GM19395 (cell line): ENCODE measurements at regions not wholly inside any gene's neighbourhood (a gene's known extent, or its start where the extent isn't known, plus 50 kb on each side); places are given as distances from the start of the nearest gene placed in this dataset.
A peak's percentile ranks its signal among the peaks of the same experiment; 100 is the strongest.
"Not testable (repeated sequence)": the region's sequence is repeated elsewhere in the genome, so short reads cannot be mapped to it uniquely, and the experiment has no call there.

Experiments used
- ATAC-seq: cut with Tn5 transposase; IDR thresholded peaks from one replicate; pipeline ENCODE4 v1.9.1; 2021; ENCODE audit warnings: mild to moderate bottlenecking, moderate library complexity; ENCODE audit not compliant: unreplicated experiment

- no peak for ATAC-seq
Observed at GRCh38 chr10:50997461-50997860, 76.8 kb upstream of the PRKG1 start.

DNA sequence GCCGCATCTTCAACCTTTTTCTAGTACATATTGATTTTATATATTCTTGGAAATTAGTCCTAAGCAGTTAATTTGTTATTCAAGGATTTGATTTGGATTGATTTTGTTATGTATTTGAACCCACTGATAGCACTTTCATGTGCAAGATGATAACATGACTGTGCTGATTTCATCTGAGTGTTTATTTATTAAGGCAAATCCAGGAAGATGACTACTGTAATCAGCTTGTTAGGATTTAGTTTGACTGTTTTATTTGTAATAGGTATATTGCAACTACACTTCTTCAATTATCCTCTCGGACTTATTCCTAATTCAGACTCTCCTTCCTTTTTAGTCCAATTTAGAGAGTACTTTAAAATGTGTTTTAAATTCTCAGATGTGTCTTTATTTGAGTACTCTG lies 75.1 kb upstream of the PRKG1 start:
- no peak for ATAC-seq

GRCh38 chr10:51000164-51000563 lies 74.1 kb upstream of the PRKG1 start:
- ATAC-seq: no peak

GRCh38 chr10:51000976-51001375 lies 73.3 kb upstream of the PRKG1 start:
- ATAC-seq: no peak

- no peak for ATAC-seq
Observed at GRCh38 chr10:51001587-51001986, 72.7 kb upstream of the PRKG1 start.

DNA sequence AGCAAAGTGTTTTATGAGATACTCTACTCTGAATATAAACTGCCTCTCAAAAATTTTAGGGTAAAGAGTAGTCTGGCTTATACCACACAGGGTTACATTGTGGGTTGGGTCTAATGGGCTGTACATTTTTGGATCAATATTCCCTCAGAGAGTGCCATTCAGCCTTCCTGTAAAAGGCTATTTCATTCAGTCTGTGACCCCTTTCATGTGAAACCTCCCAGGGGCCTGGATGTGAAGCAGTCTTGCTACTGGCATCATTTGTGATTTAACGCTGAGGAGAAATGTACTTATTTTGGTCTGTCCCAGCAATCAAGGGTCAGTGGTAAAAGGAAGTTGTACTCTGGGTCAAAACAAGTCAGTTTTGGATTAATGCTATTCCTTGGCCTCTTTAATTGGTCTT lies 71.8 kb upstream of the PRKG1 start:
- no peak for ATAC-seq

DNA sequence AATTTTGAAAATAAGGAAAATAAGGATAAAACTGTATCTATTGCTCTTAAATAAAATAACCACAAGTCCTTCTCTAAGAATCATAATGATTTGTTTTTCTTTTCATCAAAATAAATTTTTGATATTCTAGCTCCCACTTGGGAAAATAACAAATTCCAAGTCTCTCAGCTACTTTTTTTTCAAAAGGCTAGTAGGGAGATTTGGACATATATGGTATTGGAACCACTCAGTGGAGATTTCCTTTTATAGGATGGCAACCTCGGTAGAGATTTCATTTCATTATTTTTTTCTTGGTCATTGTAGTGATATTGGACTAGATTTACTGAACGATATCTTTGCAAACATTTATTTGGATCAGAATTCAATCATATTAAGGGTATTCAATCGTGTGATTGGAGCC lies 69.5 kb upstream of the PRKG1 start:
- no peak for ATAC-seq

- no peak for ATAC-seq
Observed at GRCh38 chr10:51005551-51005950, 68.7 kb upstream of the PRKG1 start.

DNA sequence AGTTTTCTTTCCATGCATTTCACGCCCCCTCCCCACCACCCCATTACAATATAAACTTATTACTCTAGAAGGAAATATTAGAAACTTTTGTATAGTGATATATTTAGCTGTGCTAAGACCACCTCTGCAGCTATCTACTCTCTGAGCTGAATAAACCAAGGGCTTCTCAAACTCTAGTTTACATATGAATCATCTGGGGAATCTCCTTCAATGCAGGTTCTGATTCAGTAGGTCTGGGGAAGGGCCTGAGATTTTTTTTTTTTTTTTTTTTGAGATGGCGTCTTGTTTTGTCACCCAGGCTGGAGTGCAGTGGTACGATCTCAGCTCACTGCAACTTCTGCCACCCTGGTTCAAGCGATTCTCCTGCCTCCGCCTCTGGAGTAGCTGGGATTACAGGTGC lies 67.6 kb upstream of the PRKG1 start:
- ATAC-seq: no peak

DNA sequence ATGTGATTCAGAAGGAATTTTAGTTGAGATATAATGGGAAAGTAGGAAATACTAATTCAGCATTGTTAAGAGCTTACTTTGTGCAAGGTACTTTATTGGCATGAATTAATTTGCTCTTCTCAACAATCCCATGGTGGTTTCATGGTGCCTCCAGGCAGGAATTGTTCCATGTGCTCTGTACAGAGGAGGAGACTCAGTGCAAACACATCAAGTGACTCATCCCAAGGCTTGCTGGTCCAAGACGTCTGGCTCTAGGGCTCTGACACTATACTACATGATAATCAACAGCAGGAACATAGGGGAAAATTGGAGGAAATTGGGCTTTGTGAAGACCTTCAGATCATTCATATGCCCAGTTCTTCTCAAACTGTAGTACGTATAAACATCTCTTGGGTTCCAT lies 66.5 kb upstream of the PRKG1 start:
- no peak for ATAC-seq

- no peak for ATAC-seq
Observed at GRCh38 chr10:51008346-51008745, 65.9 kb upstream of the PRKG1 start.

GRCh38 chr10:51010977-51011376 lies 63.3 kb upstream of the PRKG1 start:
- ATAC-seq: peak; percentile 84

- no peak for ATAC-seq
Observed at GRCh38 chr10:51012073-51012472, 62.2 kb upstream of the PRKG1 start.

GRCh38 chr10:51014680-51015389 lies 59.5 kb upstream of the PRKG1 start:
- no peak for ATAC-seq

- ATAC-seq: not testable (repeated sequence)
Observed at GRCh38 chr10:51015390-51015754, 58.9 kb upstream of the PRKG1 start.

- no peak for ATAC-seq
Observed at GRCh38 chr10:51020200-51020599, 54.1 kb upstream of the PRKG1 start.

DNA sequence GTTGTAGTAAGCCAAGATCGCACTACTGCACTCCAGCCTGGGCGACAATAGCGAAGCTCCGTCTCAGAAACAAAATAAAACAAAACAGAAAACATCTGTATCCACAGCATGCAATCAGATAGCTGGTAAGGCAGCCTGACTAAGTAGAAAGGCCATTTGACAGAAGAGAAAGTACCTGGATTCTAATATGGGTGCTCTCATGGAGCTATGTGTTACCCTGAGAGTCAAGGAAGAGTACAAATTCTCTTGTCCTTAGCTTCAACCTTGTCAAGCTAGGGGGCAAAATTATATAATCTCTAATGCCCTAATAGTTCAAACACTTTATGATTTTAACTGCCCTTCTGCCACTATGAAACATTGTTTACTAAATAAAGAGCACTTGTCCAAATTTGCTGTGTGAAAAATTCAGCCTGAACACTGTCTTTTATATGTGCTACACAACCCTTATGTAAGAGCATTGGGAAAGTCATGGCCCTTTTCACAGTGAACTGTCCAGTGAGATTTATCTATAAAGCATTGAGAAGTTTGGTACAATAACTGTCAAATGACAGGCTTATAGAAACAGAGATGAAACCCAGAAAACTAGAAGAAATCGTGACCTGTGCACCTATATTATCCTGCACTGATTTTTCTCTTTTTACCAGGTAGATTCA lies 51.2 kb upstream of the PRKG1 start:
- ATAC-seq: no peak

GRCh38 chr10:51023636-51024035 lies 50.7 kb upstream of the PRKG1 start:
- ATAC-seq: no peak
